Activated CD8-positive, alpha-beta memory T cell treated with anti-CD3 and anti-CD28 coated beads for 48 hours (primary cell): ENCODE measurements at regions not wholly inside any gene's neighbourhood (a gene's known extent, or its start where the extent isn't known, plus 50 kb on each side); places are given as distances from the start of the nearest gene placed in this dataset.

Experiments
- DNase-seq, 3 experiments: peaks; one replicate each; pipeline ENCODE4 v3.0.0-alpha.2; 2020; ENCODE audit warnings: low read depth in 2 of 3, low spot score in 2 of 3

DNA sequence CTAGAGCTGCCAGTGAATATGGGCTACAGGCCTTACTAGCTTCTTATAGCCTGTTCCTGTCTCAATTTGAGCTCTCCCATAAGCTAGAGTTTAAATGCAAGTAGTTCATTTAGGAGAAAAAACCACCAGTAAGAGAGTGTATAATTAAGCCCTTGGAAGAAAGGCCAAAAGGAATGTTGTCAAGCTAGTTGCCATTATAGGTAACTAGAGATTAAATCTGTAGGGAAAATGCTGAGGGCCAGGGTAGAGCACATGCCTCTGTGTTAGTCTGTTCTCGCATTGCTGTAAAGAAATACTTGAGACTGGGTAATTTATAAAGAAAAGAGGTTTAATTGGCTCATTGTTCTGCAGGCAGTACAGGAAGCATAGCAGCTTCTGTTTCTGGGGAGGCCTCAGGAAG, 410.2 kb downstream of the MID1IP1 start:
- DNase-seq = no peak

DNA sequence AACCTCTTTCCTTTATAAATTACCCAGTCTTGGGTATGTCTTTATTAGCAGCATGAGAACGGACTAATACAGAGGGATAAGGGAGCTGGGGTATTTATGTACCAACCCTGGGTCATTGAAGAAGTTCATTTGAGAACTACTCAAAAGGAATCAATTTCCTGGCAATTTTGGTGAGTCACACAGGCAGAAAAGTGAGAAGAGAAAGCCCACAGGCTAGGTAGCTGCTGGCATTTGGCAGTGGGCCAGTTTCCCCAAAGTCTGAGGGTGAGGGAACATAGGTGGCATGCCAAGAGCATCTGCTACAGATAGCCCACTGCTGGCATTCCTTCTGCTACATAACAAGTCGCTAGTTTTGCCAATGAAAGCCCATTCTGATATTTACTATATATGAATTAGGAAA, 411.2 kb downstream of the MID1IP1 start:
- no peak for DNase-seq

DNA sequence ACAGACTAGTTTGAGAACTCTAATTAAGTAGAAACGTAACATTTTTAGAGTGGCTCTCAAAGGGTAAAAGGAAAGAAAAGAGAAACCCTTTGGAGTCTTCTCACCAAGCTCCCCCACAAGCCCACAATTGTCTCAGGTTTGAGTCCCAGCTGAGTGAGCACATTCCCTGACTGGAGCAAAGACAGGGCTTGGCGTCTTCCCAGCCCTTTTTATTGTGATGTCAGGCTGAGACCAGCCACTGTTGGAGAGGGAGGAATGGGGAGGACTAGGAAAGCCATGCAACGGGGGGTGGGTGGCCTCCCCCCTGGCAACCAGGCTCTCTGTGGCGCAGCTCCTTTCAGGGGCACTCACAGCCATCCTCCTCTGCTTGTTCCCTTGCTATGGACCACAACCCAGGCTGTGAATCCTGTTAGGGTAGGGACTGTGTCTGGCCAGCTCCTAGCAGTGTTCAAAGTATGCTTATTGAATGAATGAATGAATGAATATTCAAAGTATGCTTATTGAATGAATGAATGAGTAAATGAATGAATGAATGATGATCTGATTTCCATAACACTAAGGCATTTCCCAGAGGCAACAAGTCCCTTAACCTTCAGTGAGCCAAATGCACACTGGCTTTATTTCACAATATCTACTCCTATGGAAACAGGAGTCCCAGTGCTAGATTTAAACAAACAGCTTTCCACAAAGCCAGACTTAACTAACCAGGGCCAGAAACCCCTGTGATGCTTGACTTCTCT, 413.3 kb downstream of the MID1IP1 start:
- no peak for DNase-seq

DNA sequence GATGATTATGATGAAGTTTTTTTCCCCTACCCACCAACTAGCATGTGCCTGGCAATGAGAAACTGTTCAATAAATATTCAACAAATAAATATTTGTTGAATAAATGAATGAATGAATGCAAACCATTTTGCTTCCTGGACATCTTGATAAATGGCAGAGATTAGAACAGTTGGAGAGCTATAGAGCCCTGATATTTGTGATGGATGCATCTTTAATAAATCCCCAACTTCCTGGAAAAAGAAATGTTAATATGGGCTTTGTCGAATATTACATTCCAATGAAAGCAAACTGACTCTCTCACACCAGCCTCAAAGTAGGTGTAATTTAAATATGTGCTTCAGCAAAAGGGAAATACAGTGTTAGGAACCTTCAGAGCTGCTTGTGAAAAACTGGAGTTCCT, 419.7 kb downstream of the MID1IP1 start:
- no peak for DNase-seq

DNA sequence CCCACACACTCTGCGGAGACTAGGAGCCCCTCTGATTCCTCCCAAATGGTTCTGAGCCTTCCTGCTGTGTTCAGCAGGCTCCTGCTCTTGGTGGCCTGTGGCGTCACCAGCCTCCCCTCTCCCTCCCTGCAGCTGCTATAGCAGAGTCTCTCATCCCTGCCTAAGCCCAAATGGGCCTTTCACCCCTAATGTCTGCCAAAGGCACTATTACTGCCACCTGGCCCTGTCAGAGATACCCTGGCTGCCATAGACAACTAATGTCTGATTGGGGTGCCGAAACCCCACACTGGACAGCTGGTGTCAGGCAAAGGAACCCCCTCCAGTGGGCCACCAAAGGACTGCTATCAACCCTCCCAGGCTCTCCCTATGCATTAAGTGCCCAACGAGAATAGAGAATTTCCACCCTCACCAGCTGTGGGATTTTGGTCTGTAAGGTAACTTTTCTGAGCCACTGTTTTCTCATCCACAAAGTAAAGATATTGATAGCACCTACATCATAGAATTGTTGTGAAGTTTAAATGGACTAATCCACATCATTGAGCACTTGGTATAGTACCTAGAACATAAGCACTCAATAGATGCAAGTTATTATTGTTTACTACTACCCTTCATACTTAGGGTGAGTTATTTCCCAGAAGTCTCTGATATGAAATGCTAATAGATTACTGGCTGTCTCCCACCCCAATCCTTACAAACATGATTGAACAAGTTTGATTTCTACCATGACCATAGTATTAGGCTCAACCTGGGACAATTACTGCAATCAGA, 421.3 kb downstream of the MID1IP1 start:
- no peak for DNase-seq

DNA sequence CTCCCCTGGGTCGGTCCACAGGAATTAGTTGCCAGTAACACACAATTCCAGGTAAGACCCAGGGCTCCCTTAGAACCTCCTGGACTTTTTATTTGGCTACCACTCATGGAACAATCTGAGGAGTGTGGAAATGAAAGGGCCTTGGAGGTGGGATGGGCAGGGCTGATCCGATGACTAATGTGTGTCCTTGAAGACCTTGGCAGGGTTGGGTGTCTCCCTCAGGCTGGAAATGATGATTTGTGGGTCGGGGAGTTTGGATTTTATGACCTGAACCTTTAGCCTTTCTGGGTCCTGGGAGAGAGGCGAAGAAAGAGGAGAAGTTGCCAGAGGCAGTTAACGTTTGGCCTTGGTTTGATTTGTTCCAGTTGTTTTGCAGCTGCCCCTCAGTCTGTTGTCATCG, 425.0 kb downstream of the MID1IP1 start:
- no peak for DNase-seq

DNA sequence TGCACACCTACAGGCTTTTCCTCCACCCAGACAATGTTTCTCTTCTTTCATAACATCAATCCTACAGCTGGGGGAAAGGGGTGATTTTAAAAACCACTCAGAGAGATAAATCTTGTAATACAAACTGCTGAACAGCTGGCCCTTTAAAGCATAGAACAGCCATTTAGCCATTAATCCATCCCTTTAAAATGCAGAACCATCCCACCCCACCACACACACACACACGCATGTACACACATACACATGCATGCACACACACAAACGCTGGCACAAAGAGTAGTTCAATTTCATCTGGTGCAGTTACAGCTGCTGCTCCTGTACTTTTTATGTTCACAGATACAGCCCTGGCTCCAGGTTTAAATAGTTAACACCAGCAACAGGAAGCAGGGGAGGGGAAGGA, 426.1 kb downstream of the MID1IP1 start:
- DNase-seq = no peak

DNA sequence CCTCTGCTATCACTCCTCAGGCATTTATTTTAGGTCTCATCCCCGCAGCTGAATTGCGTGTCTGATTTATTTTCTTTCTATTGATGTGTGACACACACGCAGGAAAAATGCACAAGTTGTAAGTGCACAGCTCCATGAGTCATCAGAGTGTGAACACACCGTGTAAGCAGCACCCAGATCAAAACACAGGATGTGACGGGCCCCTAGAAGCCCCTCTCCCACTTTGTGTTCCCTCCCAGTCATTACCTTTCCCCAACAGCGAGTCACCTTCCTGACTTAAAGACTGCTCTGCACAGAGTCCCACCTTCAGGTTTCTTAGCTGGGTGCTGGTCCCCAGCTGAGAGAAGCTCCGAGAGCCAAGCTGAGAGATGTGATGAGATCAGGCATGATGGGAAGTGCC, 436.7 kb downstream of the MID1IP1 start:
- DNase-seq = no peak

DNA sequence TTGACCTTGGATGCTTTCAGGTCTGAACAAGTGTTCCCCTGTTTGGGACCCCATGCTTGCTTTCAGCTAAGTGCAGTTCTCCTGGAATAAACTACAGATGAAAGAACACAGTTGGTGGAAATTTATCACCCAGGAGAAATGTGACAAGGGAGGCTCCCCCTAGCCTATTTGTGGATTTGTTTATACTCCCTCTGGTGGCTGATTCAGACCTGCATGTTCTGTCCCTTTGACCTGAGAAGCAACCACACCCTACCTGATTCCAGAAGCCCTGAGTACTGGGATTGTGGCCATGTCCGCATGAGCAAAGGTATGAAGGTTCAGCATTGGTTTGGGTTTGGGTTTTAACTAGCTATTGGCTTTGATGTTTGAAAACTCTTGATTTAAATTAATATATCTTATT, 440.9 kb downstream of the MID1IP1 start:
- DNase-seq = no peak

DNA sequence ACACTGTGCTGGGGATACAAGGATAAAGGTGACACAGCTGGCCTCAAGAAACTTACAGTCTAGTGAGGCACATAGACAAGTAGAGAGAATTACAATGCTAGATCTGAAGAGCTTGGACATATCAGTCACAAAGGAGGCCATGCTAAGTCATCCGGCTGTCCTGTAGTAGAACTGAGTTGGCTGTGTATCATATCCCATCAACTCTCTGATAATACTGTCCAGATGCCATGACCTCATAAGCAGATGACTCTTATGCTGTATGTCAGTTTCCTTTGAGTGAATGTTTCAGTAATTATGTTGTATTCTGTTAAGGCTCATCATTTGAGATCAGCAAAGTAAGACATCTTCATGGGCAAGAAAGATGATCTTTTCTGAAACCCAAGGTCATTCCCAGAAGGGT, 442.9 kb downstream of the MID1IP1 start:
- DNase-seq = no peak

DNA sequence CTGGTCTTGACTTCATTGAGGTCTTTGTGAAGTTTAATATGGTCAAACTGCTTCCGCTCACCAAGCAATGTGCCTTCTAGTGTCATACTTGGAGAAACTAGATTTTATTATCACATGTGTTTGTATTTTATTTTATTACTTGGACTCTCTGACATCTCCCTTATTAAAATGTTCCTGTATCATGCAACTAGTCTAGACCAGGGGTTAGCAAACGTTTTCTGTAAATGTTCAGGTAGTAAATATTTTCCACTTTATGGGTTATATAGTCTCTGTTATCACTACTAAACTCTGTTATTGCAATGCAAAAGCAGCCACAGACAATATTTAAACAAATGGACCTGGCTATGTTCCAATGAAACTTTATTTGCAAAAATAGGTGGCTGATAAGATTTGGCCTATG, 443.8 kb downstream of the MID1IP1 start:
- no peak for DNase-seq

DNA sequence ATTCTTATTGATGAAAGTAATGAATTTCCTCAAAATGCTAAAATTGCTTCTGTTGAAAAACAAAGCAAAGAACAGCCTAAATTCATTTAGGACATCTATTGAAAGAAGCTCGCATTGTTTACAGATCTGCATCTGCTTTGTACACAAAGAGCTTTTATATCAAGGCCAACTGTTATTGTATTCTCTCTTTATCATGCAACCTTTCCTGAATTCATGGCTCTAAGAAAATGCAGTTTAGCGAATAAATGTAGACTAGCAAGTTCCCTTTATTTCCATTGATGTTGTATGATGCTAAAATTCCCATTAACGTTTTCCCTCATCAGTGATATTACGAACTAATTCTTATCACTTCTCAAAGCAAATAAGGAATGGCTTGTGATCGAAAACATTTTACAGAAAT, 446.3 kb downstream of the MID1IP1 start:
- no peak for DNase-seq

DNA sequence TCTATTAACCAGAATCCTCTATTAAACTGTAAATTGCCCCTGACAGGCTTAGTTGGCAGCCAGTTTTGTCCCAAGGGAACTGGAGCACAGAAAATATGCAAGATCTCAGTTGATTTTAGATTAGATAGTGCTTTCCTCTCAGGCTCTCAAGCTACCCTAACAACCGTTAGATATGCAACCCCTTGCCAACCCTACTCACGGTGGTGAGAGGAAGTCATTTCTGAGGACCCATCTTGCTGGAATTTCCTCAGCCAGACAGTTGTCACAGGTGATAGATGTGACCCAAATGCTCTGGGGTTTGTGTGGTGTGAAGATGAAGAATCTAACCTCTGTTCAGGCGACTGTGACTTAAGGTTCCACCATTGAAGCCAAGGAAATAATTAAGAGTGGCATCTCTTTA, 447.1 kb downstream of the MID1IP1 start:
- no peak for DNase-seq

DNA sequence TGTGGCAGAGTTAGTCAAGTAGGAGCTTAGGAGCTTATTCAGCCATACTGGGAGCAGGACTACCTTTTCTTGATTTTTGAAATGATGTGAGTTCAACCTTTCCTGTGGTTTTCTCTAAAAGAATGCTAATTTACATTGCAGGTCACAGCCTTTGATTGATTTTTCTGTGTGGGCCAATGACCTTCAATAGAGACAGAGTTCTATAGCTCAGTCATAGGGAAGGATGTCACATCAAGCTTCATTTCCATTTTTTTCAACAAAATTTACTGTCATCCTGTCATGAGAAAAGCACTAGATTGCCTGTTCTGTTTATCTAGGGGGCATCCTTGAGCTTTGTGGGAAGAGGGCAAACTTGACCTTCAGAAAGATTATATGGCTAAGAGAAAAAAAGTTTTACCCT, 448.7 kb downstream of the MID1IP1 start:
- DNase-seq = no peak

DNA sequence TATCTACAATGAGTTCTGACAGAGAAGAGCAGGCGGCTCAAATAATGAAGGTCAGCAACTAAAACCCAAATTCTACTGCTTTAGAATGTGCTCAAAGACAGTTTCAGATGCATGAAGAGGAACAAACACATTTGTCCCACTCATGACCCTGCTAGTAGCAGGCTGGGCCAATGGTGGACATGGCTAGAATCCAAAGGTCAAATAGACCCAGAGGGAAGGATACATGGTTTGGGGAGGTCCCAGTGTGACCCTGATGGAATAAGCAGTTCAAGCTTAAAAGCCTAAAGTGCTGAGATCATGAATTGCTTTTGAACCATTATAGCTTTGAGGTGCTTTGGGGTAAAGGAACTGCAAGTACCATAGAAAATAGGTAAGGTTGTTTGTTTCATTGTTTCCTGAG, 450.7 kb downstream of the MID1IP1 start:
- no peak for DNase-seq

DNA sequence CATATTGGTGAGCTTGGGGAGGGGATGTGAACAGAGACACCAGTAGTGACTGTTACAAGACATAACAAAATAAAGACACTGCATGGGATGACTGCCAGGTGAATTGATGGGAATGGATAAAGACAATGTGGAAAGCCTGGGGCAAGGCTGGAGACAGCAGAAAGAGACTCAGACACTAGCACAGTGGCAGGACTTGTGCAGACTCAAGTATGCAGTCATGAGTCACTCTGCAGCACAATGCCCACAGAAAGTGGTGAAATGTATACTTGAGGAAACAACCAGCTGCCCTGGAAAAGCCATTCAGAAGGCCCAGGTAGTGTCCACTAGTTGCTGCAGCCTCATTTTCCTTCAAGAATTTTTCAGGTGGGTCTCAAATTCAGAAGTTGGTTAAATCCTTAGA, 452.3 kb downstream of the MID1IP1 start:
- DNase-seq = no peak

DNA sequence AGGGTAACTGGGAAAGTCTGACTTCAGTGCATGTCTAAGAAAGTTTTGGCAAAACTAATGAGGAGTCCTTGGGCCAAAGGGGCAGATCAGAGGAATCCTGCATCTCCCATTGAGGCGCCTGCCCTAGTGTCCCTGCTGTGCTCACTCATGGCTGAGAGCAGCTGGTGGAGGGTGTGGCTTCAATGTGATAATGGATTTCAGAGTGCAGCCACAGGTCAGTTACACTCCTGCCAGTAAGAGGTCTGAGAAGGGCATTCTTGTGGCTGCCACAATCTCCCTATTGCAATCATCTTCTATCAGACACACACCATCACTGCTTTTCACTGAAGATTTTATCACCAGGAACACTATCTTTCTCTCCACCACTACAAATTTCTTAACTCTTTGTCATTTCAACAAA, 457.1 kb downstream of the MID1IP1 start:
- DNase-seq = no peak

DNA sequence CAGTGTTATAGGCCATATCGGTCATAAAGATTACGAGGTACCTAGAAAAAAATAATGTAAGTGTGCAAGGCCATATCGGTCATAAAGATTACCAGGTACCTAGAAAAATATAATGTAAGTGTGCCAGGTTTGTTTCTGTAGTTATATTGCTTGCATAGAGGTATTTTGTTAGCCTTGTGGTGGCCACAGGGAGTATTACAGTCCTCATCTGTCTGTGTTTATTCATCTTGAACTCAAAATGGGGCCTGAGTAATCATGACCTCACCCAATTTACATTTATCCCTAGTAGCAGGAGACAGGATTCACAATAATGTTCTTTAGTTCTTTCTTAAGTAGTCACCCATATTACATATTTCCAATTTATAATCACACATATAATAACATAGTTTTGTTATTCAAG, 459.7 kb downstream of the MID1IP1 start:
- no peak for DNase-seq

DNA sequence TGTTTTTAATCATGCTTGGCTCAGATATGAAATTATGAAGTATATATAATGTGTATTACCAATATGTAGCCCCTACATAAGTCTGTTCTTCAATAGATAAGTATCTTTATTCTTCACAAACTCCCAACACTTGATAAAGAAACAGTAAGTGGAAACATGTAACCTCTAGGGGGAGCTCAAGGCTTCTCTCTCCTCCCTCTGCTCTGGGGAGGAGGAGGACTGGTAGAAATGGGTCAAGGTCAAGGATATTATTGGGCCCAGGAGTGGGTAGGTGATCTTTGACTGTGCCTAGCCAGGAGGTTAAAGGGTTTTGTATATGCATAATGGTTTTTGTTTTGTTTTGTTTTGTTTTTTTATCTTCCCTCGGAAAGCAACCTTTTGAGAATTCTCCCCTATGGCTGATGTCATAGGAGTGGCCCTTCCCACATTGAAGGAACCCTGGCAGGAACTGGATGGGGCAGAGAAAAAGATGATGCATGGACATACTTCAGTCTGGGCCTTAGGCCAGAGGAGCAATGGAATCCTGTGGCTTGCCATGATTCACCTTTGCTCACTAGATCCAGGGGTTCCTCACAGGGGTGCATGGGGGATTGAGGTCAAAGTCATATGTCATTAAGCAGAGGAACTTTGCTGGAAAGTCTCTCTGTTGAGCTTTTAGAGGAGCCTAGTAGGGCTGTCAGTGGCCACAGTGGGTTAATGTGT, 460.3 kb downstream of the MID1IP1 start:
- DNase-seq = no peak

DNA sequence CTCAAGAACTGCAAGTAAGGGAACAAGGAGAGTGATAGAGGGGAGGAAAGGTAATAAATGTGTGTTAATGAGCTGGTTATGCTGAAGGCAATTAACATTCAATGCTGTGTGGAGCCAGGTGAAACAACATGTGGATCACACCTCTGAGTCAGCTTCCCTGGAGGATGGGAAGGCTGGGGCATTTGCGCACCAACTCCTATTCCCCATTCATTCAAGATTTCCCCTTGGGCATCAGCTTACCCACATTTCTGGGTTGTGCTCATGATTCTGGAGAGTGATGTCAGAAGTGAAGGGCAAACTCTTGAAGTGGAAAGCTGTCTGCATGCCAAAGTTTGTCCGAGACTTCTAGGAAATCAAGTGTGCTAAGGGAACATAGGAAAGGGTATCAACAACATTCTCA, 461.4 kb downstream of the MID1IP1 start:
- no peak for DNase-seq

DNA sequence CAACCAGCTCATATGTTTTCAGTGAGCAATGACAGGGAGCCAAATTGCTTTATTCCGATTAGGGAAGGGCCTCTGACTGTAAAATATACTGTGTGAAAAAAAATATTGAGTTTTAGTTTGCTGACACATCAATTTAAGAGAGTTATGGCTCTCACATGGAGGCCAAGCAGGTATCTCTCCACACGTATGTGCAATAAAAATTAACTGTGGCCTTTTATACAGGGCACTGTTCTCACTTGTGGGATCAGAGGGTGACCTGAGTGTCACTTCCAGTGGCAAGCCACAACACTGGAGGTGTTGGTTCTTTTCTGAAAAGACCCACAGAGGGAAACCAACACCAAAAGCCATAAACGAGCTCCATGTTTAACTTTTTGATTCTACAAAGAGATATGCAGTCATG, 462.8 kb downstream of the MID1IP1 start:
- no peak for DNase-seq

DNA sequence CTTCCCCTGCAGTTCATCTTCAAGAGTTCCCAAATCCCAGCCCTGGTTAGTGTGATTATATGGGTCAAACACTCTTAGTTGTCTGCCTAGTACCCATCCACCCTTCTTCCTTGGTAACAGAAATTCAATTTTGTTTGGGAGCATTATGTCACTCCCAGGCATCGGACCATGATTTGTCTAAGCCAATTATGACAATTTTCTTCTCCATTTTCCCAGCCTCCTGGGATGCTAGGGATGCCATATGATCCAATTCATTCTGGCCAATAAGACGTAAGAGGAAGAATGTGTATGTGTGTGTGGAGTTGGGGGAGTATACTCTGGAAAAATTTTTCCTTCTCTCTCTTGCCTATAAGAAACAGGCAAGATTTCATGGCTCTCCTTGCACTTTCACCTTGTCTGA, 465.9 kb downstream of the MID1IP1 start:
- DNase-seq = no peak
